ENCODE measurements at regions not wholly inside any gene's neighbourhood (a gene's known extent, or its start where the extent isn't known, plus 50 kb on each side); places are given as distances from the start of the nearest gene placed in this dataset.

DNA sequence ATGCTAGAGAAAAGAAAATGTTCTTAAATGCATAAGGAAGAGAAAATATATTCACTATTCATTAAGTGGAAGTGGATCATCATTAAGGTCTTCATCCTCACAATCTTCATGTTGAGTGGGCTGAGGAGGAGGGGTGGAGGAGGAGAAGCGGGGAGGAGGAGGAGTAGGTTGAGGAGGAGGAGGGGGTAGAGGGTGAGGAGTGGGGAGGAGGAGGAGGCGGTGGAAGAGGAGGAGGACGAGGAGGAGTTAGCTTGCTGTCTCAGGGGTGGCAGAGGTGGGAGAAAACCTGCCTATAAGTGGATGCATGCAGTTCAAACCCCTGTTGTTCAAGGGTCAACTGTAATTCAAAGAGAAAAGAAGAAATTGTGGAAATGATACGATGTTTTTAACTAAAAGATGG lies 71.6 kb downstream of the MYEOV start:
- no peak for DNase-seq (ENCODE audit: low read depth)

DNA sequence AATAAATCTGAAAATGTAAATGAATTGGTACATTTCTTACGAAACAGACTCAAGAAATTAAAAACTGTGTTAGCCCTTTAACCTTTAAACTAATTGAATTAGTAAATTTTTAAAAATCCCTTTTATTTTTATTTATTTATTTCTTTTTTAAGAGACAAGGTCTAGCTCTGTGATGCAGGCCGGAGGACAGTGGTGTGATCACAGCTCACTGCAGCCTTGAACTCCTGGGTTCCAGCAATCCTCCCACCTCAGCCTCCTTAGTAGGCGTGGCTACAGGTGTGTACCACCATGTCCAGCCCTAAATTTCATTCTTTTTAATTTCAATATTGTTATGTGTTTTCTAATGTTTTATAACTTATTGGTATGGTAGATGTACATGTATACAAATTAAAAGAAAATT lies 72.6 kb downstream of the MYEOV start:
- no peak for DNase-seq (ENCODE audit: low read depth)

DNA sequence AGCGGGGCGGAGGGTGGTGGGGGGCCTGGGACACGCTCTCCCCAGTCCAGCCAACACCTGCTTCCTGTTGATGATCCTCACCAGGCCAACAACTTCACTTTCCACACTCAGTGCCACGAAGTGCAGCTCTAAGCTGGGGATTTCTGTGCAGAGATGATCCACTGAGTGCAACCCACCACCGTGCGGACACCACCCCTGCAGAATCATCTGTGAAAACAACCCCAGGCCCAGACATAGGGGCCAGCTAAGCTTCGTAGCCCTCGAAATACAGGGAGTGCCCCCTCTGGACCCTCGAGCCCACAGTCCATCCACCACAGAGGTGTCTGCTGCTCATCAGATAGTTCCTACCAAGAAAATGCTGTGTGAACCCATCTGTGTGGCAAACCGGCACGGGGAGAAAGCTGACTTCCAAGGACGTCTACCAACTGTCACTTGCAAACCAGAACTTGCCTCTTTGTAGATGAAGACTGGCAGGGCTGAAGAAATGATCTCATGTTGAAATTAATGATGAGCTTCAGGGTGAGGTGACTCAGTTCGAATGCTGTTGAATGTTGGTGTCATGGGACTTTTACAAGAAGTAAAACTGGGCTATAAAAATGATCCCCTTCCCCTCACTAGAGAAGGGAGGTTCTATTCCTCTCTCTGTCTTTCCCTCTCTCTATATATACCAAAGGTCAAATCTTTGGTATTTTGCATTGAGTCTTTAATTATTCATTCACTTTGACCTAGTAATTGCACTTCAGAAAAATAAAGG lies 73.4 kb downstream of the MYEOV start:
- DNase-seq (ENCODE audit: low read depth), result peak; percentile 34

GRCh38 chr11:69368119-69368880 lies 74.3 kb downstream of the MYEOV start:
- no peak for DNase-seq (ENCODE audit: low read depth)

DNA sequence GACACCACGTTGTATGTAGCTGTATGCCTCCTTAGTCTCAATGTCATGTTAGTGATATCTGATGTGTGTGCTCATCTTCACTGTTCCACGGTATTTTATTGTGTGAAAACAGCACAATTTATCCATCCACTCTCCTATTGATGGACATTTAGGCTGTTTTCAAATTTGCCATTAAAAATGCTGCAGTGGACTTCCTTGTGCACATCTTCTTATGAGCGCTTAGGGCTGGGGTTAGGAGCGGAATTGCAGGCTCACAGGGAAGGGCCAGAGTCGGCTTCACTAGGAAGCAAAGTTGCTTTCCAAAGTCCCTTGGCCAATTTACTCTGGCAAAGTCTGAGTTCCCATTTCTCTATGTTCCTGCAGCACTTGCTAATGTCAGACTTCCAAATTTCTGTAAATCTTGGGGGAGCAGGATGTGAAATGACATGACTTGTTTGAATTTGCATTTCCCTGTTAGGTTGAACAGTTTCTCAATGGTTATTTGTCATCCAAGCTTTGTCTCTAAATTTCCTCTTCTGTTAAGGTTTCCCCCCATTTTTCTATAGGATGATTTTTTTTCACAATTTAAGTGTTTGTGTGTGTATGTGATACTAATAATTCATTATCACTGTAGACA lies 75.4 kb downstream of the MYEOV start:
- no peak for DNase-seq (ENCODE audit: low read depth)

- DNase-seq (ENCODE audit: low read depth), result no peak
Measured at GRCh38 chr11:69369945-69370344, 76.0 kb downstream of the MYEOV start.

DNA sequence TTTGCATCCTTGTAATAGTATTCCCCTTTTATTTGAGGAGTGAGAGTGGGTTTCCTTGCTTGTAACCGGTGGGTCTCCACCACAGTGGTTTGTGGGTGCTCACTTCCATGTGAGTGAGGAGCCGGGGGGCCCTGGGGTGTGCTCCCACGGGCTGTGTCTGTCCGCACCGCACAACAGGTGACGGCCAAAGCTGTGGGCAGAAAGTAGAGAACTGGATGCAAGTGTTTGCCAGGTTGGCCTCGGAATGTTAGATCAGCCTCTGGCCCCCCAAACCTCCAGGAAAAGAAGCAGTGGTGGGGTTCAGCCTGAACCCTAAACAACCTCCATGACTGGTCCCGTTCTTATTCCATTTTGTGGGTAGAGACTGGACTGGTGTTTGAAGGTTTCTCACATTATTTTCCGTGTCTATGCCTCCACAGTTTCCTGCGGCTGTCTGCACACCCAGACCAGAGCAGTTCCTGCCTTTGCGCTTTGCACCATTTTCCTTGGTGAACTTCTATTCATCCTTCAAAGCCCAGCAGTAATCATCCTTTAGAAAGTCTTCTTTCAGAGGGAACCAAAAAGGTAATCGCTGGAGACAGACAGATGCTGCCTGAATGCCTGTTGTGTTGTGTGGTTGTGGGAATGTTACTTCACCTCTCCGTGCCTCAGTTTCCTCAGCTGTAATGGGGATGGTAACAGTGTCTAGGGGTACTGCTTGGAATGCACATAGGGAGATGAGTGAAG lies 77.2 kb downstream of the MYEOV start:
- no peak for DNase-seq (ENCODE audit: low read depth)

DNA sequence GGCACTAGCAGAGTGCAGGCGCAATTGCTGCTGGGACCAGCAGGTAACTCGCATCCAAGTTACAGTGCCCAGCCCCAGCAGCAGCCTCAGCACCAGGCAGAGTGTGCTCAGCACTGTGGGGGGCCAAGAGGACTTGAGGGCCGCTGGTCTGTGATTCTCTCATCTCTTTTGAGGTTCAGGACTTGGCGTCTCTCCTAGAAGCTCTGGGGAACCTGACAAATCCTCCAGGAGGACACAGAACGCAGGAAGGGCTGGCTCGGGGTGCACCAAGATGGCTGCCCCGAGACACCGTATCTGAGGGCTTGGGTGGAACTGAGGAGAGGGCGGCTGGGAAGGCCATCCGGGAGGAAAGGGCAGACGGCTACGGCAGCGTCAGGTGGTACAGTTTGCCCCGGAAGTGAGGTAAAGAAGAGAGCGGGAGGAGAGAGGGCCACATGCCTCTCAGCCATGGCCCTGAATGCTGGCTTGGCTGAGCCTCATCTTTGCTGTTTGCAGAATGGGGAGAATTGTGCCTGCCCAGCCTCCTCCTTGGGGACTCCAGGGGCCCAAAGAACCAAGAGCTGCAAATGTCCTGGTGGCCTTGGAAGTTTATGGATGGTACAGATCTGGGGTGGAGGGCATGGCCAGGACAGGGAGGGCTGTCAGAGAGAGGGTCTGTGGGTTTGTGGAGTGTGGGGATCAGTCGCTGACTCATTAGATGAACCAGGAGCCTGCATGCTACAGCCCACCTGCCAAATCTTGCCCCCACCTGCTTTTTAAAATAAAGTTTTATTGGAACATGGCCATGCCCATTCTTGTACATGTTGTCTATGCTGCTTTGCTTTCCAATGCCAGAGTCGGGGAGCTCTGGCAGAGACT lies 78.0 kb downstream of the MYEOV start:
- no peak for DNase-seq (ENCODE audit: low read depth)

GRCh38 chr11:69372589-69373250 lies 78.8 kb downstream of the MYEOV start:
- no peak for DNase-seq (ENCODE audit: low read depth)

DNA sequence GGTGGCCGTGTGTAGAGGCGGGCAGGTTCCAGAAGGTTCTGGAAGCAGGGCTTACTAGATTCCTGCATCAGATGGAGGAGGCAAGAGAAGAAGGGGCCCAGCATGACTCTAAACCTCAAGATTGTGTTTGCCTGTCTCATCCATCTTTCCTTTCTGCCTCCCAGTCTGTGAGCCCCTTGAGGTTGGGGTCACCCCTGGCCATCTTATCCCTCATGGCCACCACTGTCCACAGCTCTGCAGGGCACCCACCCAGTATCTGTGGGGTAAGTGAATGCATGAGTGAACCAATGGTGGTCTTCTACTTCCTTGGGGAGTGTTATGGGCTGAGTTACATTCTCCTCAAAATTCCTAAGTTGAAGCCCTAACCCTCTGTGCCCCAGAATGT lies 79.3 kb downstream of the MYEOV start:
- no peak for DNase-seq (ENCODE audit: low read depth)

GRCh38 chr11:69374110-69374945 lies 80.4 kb downstream of the MYEOV start:
- no peak for DNase-seq (ENCODE audit: low read depth)

- no peak for DNase-seq (ENCODE audit: low read depth)
Measured at GRCh38 chr11:69374946-69375310, 81.0 kb downstream of the MYEOV start.

GRCh38 chr11:69375316-69376154 lies 81.6 kb downstream of the MYEOV start:
- no peak for DNase-seq (ENCODE audit: low read depth)

GRCh38 chr11:69376155-69377028 lies 82.4 kb downstream of the MYEOV start:
- no peak for DNase-seq (ENCODE audit: low read depth)

- no peak for DNase-seq (ENCODE audit: low read depth)
Measured at GRCh38 chr11:69377029-69377952, 83.3 kb downstream of the MYEOV start.

GRCh38 chr11:69377953-69378302 lies 84.0 kb downstream of the MYEOV start:
- DNase-seq (ENCODE audit: low read depth), result no peak

Data from EH (cell line).